ENCODE measurements at regions not wholly inside any gene's neighbourhood (a gene's known extent, or its start where the extent isn't known, plus 50 kb on each side); places are given as distances from the start of the nearest gene placed in this dataset.
A peak's percentile ranks its signal among the peaks of the same experiment; 100 is the strongest.

DNA sequence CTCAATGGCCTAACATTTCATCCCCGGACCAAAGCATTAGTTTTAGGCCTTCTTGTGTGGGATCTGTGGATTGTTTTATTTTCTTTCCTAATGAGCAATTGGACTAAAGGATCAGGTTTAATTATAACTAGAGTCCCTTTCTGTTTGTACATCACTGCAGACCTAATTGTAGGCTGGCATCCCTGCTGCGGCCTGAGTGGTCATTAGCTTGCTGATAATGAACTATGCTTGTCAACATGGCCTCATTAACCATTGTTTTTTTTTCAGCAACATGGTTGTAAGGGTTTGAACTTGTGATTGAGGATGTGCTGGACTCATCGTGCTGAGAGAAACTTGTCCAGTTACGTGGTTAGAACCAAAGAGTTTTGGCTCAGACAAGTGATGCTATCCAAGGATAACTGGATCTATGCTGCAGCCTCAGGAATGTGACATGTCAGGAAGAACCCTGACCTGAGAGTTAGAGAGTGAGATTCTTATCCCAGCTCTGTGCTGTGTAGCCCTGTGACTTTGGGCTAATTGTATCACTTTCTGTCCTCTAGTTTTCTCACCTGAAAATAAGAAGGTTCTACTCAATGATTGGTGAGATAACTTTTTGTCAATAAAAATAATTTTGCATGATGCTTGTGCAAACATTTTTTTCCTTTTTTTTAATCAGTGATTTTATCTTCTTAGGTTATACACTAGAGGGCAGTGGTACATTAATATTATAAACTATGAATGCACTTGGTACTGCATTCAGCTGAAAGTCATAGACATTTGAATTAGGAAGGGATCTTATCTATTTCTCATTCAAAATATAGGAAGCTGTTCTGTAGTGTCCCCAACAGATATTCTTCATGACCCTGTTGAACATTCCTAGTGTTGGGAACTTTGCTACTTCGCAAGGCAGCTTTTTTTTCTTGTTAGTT is 140.9 kb downstream of the RNF144B start:
- Mint-ChIP-seq H3K36me3 (ENCODE audit: low read depth) (no peaks in the 10 kb centered on the region), H3K4me1 (no peaks in the 10 kb centered on the region), H3K27me3 (ENCODE audit: low read depth) (no peaks in the 10 kb centered on the region), H3K27ac (no peak overlapping the region), H3K4me3 (no peak overlapping the region), H3K9me3 (no peaks in the 10 kb centered on the region)
- TF ChIP-seq, protein P1, sequence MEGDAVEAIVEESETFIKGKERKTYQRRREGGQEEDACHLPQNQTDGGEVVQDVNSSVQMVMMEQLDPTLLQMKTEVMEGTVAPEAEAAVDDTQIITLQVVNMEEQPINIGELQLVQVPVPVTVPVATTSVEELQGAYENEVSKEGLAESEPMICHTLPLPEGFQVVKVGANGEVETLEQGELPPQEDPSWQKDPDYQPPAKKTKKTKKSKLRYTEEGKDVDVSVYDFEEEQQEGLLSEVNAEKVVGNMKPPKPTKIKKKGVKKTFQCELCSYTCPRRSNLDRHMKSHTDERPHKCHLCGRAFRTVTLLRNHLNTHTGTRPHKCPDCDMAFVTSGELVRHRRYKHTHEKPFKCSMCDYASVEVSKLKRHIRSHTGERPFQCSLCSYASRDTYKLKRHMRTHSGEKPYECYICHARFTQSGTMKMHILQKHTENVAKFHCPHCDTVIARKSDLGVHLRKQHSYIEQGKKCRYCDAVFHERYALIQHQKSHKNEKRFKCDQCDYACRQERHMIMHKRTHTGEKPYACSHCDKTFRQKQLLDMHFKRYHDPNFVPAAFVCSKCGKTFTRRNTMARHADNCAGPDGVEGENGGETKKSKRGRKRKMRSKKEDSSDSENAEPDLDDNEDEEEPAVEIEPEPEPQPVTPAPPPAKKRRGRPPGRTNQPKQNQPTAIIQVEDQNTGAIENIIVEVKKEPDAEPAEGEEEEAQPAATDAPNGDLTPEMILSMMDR (IDR thresholded peaks at IDR 0.05; ENCODE audit: unreplicated experiment in 3 of 3): peak; percentile 28 to 53 (median 39)

DNA sequence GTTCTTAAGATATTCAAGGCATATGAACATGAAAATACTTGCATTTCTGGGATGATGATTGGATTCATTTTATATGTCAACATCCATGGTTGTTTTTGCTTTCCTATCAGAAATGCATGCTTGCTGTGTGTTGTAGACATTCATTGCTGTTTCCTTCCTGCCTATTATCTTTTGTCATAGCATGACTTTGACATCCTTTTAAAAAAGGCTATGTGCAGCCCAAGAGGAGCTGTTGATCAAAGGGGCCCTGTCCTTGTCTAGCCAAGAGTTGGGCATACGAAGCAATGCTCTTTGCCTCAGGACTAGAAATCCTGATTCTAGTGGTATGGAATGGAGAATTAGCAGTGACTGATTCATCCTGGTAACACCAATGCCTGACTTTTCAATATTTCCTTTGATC is 143.1 kb downstream of the RNF144B start:
- H3K9me3 Mint-ChIP-seq: no peaks in the 10 kb centered on the region
- no peaks in the 10 kb centered on the region for H3K36me3 Mint-ChIP-seq (ENCODE audit: low read depth)
- no peak overlapping the region for H3K4me3 Mint-ChIP-seq
- H3K27ac Mint-ChIP-seq: no peak overlapping the region
- H3K27me3 Mint-ChIP-seq (ENCODE audit: low read depth): no peaks in the 10 kb centered on the region
- no peaks in the 10 kb centered on the region for H3K4me1 Mint-ChIP-seq
- TF ChIP-seq, protein P1 (IDR thresholded peaks at IDR 0.05; ENCODE audit: unreplicated experiment in 3 of 3): no peak

DNA sequence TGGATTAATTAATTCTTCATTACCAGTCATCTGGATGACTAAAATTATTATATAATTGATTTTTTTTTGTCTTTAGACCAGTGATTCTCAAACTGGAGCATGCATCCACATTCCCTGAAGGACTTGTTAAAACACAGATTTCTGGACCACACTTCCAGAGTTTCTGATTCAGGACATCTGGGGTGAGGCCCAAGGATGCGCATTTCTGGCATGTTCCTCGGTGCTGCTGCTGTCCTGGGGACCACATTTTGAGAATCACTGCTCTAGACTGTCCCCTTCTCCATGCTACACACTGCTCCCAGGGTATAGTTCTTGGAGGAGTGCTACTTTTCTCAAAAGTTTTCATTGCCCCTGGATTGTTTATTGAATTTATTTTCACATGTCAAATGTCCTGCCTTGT is 145.0 kb downstream of the RNF144B start:
- no peaks in the 10 kb centered on the region for H3K9me3 Mint-ChIP-seq
- TF ChIP-seq, protein P1 (IDR thresholded peaks at IDR 0.05; ENCODE audit: unreplicated experiment in 3 of 3): no peak
- H3K4me1 Mint-ChIP-seq: no peaks in the 10 kb centered on the region
- H3K27me3 Mint-ChIP-seq (ENCODE audit: low read depth): no peaks in the 10 kb centered on the region
- no peak overlapping the region for H3K4me3 Mint-ChIP-seq
- H3K27ac Mint-ChIP-seq: no peak overlapping the region
- H3K36me3 Mint-ChIP-seq (ENCODE audit: low read depth): no peaks in the 10 kb centered on the region

DNA sequence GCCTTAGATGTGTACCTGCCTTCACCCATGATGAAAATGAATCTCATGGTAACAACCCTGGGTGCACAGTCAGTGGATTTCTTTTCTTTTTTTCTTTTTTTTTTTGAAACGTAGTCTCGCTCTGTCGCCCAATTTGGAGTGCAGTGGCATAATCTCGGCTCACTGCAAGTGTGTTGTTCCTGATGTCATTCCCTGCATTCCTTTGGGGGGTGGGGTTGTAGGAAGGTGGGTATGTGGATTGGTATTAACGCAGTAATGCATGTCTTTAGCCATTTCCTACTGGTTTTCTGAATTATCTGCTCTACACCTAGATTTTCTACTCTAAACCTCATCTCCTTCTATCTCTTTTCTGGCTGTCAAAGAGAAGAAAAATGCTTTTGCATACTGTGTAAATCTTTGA is 146.6 kb downstream of the RNF144B start:
- TF ChIP-seq, protein P1 (IDR thresholded peaks at IDR 0.05; ENCODE audit: unreplicated experiment in 3 of 3): no peak
- Mint-ChIP-seq H3K4me1 (no peaks in the 10 kb centered on the region), H3K9me3 (no peaks in the 10 kb centered on the region), H3K27ac (no peak overlapping the region), H3K4me3 (no peak overlapping the region), H3K27me3 (ENCODE audit: low read depth) (no peaks in the 10 kb centered on the region), H3K36me3 (ENCODE audit: low read depth) (no peaks in the 10 kb centered on the region)

DNA sequence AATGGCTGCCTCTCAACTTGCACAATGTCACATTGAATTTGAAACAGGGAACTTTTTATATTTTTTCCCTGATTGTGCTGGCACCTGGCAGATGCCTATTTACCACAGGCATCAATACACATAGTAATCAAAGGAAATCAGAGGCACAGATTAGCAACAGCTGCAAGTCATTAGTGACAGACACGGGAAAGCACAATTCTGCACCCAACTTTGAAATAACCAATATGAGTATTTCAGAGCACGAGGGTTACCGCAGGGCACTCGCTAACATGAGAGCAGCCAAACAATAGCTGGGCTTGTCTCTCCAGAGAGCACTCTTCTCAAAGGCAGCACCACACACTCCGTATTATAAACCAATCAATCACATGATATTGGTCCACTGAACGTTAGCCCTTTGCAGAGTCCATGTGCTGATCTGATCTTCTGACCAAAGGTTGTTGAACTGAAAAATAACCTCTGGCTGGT is 149.5 kb downstream of the RNF144B start:
- H3K4me3 Mint-ChIP-seq: no peak overlapping the region
- H3K4me1 Mint-ChIP-seq: no peaks in the 10 kb centered on the region
- peaks cover 5% of the 10 kb centered on the region for H3K27me3 Mint-ChIP-seq (ENCODE audit: low read depth)
- H3K27ac Mint-ChIP-seq: no peak overlapping the region
- TF ChIP-seq, protein P1 (IDR thresholded peaks at IDR 0.05; ENCODE audit: unreplicated experiment in 3 of 3): no peak
- no peaks in the 10 kb centered on the region for H3K36me3 Mint-ChIP-seq (ENCODE audit: low read depth)
- no peaks in the 10 kb centered on the region for H3K9me3 Mint-ChIP-seq

DNA sequence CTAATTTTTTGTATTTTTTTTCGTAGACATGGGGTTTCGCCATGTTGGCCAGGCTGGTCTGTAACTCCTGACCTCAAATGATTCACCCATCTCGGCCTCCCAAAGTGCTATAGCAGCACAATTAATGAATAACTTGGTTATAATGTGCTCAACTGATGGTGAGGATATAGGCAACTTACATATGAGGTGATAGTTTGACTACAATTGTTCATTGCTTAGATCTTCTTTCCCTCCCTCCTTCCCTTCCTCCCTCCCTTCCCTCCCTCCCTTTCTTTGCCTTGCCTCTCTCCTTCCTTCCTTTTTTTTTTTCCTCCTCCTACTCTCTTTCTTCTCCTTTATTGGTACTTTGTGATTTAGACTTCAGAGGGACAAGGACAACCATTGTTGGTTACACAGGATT is 151.2 kb downstream of the RNF144B start:
- Mint-ChIP-seq H3K36me3 (ENCODE audit: low read depth) (no peaks in the 10 kb centered on the region), H3K4me3 (no peak overlapping the region), H3K27me3 (ENCODE audit: low read depth) (peaks cover 5% of the 10 kb centered on the region), H3K27ac (no peak overlapping the region), H3K9me3 (peaks cover 2% of the 10 kb centered on the region), H3K4me1 (no peaks in the 10 kb centered on the region)
- TF ChIP-seq, protein P1 (IDR thresholded peaks at IDR 0.05; ENCODE audit: unreplicated experiment in 3 of 3): no peak

Measured in nephron (organoid).